ENCODE measurements at regions not wholly inside any gene's neighbourhood (a gene's known extent, or its start where the extent isn't known, plus 50 kb on each side); places are given as distances from the start of the nearest gene placed in this dataset.

DNA sequence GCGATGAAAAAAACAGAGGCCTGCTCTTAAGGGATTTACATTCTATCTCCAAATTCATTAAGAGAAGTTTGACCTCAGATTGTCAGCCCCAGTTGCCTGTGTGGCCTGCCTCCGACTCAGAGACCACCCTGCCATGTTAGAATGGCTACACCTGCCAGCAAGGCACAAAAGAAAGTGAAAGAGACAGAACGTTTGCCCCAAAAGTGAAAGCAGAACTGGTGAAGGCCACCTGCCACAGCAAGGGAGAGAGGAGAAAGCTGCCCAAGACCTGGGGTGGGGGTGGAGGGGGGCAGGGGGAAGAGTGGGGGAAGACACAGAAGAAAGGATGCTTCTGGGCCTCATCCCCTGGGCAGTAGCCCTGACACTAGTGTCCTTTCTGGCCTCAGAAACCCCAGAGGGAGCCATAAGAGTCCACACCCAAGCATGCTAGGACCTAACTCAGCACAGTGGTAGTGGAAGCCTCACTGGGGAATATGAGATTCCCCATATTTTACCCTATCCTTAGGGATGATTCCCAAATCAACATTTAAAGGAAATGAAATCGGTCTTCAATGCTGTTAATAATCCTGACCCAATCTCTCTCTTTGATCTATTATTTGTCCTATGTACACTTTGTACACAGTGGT lies 389.7 kb downstream of the TXNL1 start:
- BruUV-seq (replicated peaks) = no TSS peak
- intact Hi-C loops (cut with micrococcal nuclease; ENCODE audit: unreplicated experiment) = no loop called here
- ChIA-PET POLR2A (no interaction called here), CTCF (no interaction called here)
- Histone ChIP-seq H3K4me3 (ENCODE audit: low read depth, low read length) (no peak overlapping the region), H3K4me1 (no peaks in the 10 kb centered on the region), H3K9me3 (no peaks in the 10 kb centered on the region), H3K36me3 (ENCODE audit: control insufficient read depth, insufficient read depth, low read length) (no peaks in the 10 kb centered on the region), H3K27me3 (replicated peaks; ENCODE audit: control insufficient read depth, insufficient read depth, low read length) (no peaks in the 10 kb centered on the region)
- Mint-ChIP-seq H3K4me1 (ENCODE audit: low read depth, unreplicated experiment) (no peaks in the 10 kb centered on the region), H3K9me3 (ENCODE audit: unreplicated experiment) (no peaks in the 10 kb centered on the region), H3K27me3 (ENCODE audit: insufficient read depth, unreplicated experiment) (no peaks in the 10 kb centered on the region), H3K36me3 (ENCODE audit: insufficient read depth, unreplicated experiment) (no peaks in the 10 kb centered on the region), H3K27ac (ENCODE audit: unreplicated experiment) (no peak overlapping the region), H3K4me3 (ENCODE audit: unreplicated experiment) (no peak overlapping the region)
- no peak for DNase-seq
- TF ChIP-seq, protein P1, sequence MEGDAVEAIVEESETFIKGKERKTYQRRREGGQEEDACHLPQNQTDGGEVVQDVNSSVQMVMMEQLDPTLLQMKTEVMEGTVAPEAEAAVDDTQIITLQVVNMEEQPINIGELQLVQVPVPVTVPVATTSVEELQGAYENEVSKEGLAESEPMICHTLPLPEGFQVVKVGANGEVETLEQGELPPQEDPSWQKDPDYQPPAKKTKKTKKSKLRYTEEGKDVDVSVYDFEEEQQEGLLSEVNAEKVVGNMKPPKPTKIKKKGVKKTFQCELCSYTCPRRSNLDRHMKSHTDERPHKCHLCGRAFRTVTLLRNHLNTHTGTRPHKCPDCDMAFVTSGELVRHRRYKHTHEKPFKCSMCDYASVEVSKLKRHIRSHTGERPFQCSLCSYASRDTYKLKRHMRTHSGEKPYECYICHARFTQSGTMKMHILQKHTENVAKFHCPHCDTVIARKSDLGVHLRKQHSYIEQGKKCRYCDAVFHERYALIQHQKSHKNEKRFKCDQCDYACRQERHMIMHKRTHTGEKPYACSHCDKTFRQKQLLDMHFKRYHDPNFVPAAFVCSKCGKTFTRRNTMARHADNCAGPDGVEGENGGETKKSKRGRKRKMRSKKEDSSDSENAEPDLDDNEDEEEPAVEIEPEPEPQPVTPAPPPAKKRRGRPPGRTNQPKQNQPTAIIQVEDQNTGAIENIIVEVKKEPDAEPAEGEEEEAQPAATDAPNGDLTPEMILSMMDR (IDR thresholded peaks at IDR 0.05; ENCODE audit: insufficient read depth in 1 of 2, low read depth in 1 of 2, low read length in 1 of 2, severe bottlenecking in 1 of 2, unreplicated experiment in 1 of 2) = no peak

DNA sequence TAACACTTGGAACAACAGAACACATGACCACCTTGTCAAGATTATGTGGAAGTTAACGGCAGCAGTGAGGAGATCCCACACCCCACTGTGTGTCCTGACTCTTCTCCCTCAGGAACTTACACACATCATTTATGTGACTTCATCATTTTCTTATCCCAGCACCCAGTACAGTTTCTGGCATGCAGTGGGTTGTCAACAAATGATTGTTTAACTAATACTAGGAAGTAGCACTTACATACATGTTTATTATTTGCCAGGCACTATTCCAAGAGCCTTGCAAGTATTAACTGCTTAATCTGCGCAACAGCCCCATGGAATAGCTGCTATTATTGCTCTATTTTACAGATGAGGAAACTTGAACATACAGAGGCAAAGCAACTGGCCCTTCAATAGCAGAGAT lies 391.5 kb downstream of the TXNL1 start:
- Histone ChIP-seq H3K4me1 (no peaks in the 10 kb centered on the region), H3K36me3 (ENCODE audit: control insufficient read depth, insufficient read depth, low read length) (no peaks in the 10 kb centered on the region), H3K27me3 (replicated peaks; ENCODE audit: control insufficient read depth, insufficient read depth, low read length) (no peaks in the 10 kb centered on the region), H3K9me3 (no peaks in the 10 kb centered on the region), H3K4me3 (ENCODE audit: low read depth, low read length) (no peak overlapping the region)
- ChIA-PET POLR2A (no interaction called here), CTCF (no interaction called here)
- Mint-ChIP-seq H3K4me1 (ENCODE audit: low read depth, unreplicated experiment) (no peaks in the 10 kb centered on the region), H3K36me3 (ENCODE audit: insufficient read depth, unreplicated experiment) (no peaks in the 10 kb centered on the region), H3K9me3 (ENCODE audit: unreplicated experiment) (no peaks in the 10 kb centered on the region), H3K27me3 (ENCODE audit: insufficient read depth, unreplicated experiment) (no peaks in the 10 kb centered on the region), H3K27ac (ENCODE audit: unreplicated experiment) (no peak overlapping the region), H3K4me3 (ENCODE audit: unreplicated experiment) (no peak overlapping the region)
- intact Hi-C loops (cut with micrococcal nuclease; ENCODE audit: unreplicated experiment) = no loop called here
- BruUV-seq (replicated peaks) = no TSS peak
- TF ChIP-seq, protein P1 (IDR thresholded peaks at IDR 0.05; ENCODE audit: insufficient read depth in 1 of 2, low read depth in 1 of 2, low read length in 1 of 2, severe bottlenecking in 1 of 2, unreplicated experiment in 1 of 2) = no peak
- no peak for DNase-seq

DNA sequence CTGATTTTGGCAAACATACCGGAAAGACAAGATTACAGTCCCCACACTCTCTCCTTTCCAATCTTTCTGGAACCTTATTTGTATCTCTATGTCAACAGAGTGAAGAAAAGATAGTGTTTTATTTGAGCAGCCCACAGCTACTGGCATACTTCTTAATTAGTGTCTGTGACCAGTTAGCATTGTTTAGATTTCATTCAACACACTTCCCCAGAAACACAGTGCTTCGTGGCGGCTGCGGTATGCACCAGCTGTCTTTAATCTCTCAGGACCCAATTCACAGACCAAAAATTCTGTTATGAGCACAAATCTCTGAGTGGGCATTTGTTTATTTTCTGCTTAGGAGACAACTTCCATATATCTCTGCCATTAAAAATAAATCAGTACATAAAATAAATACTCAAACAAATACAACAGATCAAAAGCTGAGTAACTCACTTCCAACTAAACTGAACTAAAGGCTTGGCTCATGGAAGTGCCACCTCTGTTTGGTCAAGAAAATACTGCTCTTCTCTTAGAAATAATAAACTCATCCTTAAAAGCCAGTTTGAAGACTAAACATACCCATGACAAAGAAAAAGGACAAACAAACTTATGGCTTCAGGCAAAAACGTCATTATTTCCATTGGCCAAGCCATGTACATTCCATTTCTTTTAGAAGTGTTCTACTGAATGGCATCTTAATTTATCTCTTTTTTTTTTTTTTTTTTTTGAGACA lies 392.4 kb downstream of the TXNL1 start:
- Mint-ChIP-seq H3K27ac (ENCODE audit: unreplicated experiment) (no peak overlapping the region), H3K4me1 (ENCODE audit: low read depth, unreplicated experiment) (no peaks in the 10 kb centered on the region), H3K9me3 (ENCODE audit: unreplicated experiment) (no peaks in the 10 kb centered on the region), H3K4me3 (ENCODE audit: unreplicated experiment) (no peak overlapping the region), H3K27me3 (ENCODE audit: insufficient read depth, unreplicated experiment) (no peaks in the 10 kb centered on the region), H3K36me3 (ENCODE audit: insufficient read depth, unreplicated experiment) (no peaks in the 10 kb centered on the region)
- Histone ChIP-seq H3K36me3 (ENCODE audit: control insufficient read depth, insufficient read depth, low read length) (no peaks in the 10 kb centered on the region), H3K4me3 (ENCODE audit: low read depth, low read length) (no peak overlapping the region), H3K4me1 (no peaks in the 10 kb centered on the region), H3K9me3 (no peaks in the 10 kb centered on the region), H3K27me3 (replicated peaks; ENCODE audit: control insufficient read depth, insufficient read depth, low read length) (no peaks in the 10 kb centered on the region)
- TF ChIP-seq, protein P1 (IDR thresholded peaks at IDR 0.05; ENCODE audit: insufficient read depth in 1 of 2, low read depth in 1 of 2, low read length in 1 of 2, severe bottlenecking in 1 of 2, unreplicated experiment in 1 of 2) = no peak
- intact Hi-C loops (cut with micrococcal nuclease; ENCODE audit: unreplicated experiment) = no loop called here
- ChIA-PET CTCF (no interaction called here), POLR2A (no interaction called here)
- no peak for DNase-seq
- no TSS peak for BruUV-seq (replicated peaks)

Measured in Caco-2 (cell line).